ENCODE measurements at regions not wholly inside any gene's neighbourhood (a gene's known extent, or its start where the extent isn't known, plus 50 kb on each side); places are given as distances from the start of the nearest gene placed in this dataset.

DNA sequence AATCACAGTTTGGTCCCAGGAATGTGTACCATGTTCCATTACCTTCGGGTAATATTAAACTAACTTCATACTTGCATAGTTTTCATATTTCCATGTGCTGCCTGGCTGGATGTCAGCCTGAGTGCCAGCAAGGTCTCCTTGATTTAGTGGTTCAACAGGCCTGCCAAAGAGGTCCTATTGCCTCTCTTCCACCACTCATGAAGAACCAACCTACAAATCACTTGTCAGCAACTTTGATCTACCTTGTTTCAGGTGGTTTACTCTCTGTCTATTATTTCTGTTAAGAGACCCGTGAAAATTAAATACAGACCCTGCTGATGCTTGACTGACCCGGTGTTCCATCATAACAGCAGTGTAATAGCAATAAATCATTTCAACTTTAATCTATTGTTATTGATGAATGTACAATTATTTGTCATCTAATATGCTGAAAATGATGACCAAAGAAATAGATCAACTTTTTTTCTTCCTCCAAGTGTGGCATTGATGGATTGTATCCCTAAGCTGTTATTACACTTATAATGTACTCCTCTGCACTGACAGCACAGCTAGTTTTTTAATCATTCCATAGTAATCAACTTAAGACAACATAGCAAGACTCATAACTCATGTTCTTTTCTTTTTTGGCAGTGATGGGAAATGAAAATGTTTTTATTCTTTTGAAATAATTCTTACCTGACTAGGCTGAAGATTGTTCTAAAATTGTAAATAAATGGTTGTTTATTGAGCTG lies 1220.2 kb upstream of the ACVR2A start:
- H3K9ac ChIP-seq (ENCODE audit: low read depth, low read length), result no peak overlapping the region

DNA sequence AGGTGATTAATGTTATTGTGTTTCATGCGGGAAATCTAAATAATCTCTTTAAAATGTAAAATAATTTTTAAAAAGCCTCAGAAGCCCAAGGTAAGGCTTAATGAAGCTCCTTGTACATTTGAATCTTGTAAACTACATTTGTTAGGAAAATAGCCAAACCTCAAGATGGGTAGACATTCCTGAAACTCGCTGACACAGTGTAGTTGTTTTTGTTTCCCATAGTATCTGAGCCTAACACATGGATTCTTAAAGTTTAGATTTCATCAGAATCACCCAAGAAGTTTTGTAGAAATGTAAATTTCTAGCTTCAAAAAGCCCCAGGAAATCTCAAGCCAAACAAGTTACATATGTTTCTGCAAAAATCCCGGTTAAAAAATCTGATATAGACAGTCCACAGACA lies 1221.1 kb upstream of the ACVR2A start:
- H3K9me3 ChIP-seq (ENCODE audit: control insufficient read depth, insufficient read depth, low read length), result no peaks in the 10 kb centered on the region
- no peaks in the 10 kb centered on the region for H3K36me3 ChIP-seq (ENCODE audit: insufficient read depth, low read length)
- no peaks in the 10 kb centered on the region for H3K4me1 ChIP-seq (ENCODE audit: insufficient read depth, low read length)
- H3K9ac ChIP-seq (ENCODE audit: low read depth, low read length), result no peak overlapping the region

More for the DNA sequence above, 1220.2 kb upstream of the ACVR2A start:
- Histone ChIP-seq H3K9me3 (ENCODE audit: control insufficient read depth, insufficient read depth, low read length) (no peaks in the 10 kb centered on the region), H3K36me3 (ENCODE audit: insufficient read depth, low read length) (no peaks in the 10 kb centered on the region), H3K4me1 (ENCODE audit: insufficient read depth, low read length) (no peaks in the 10 kb centered on the region)

DNA sequence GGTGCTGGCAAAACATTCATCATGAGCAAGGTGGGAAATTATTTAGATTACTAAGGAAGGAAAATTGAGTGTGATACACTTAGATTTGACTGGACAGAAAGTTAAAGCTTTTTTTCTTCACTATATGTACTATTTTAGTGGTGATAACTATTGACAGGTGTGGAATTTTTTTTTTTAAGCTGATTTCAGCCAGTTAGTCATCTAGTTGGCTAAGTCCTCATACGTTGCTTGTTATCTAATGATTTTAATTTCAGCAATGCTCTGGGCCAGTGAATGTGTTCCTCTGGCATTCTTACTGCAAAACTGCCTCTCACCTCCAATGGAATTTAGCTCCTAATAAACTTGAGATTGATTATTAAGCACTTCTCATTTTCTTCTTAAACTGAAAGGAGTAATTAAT lies 1223.2 kb upstream of the ACVR2A start:
- no peaks in the 10 kb centered on the region for H3K36me3 ChIP-seq (ENCODE audit: insufficient read depth, low read length)
- H3K9ac ChIP-seq (ENCODE audit: low read depth, low read length), result no peak overlapping the region
- H3K4me1 ChIP-seq (ENCODE audit: insufficient read depth, low read length), result no peaks in the 10 kb centered on the region
- H3K9me3 ChIP-seq (ENCODE audit: control insufficient read depth, insufficient read depth, low read length), result no peaks in the 10 kb centered on the region

DNA sequence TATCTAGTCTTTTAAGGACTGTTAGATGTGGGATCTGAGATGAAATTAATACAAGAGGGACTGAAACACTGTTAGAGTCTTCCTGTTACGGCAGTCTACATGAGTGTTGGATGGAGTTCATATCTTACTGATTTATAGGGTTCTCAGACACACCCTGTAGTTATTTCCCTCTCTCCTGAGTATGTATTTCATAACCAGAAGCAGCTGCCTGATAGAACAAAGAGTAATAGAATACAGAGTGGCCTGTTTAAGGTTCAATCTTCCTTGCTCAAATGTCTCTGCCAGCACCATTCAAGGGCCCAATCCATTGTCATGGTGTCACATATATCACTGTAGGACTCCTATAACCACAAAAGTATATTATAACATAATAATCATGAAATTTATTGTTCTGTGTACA lies 1229.1 kb upstream of the ACVR2A start:
- no peak overlapping the region for H3K9ac ChIP-seq (ENCODE audit: low read depth, low read length)
- no peaks in the 10 kb centered on the region for H3K4me1 ChIP-seq (ENCODE audit: insufficient read depth, low read length)
- peaks cover 23% of the 10 kb centered on the region; the same call in 1 of the 2 replicates for H3K9me3 ChIP-seq (ENCODE audit: control insufficient read depth, insufficient read depth, low read length)
- no peaks in the 10 kb centered on the region for H3K36me3 ChIP-seq (ENCODE audit: insufficient read depth, low read length)

DNA sequence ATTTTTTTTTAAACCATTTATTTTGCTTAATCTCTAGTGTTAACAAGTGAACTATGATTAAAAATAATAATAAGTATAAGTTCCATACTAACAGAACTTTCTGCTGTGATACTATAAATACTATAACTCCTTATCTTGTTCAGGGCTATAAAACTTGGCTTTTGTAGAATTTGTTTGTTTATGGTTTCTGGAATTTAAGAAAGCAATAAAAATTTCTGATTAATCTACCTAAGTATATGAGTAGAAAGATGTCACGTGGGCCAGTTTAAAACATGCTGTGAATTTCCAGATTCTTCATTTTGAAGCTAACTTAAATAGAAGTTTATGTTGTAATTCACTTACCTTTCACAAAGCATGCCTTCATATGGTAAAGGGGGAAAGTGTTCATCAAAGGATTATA lies 1236.3 kb upstream of the ACVR2A start:
- peaks cover 4% of the 10 kb centered on the region; the same call in 1 of the 2 replicates for H3K9me3 ChIP-seq (ENCODE audit: control insufficient read depth, insufficient read depth, low read length)
- no peaks in the 10 kb centered on the region for H3K4me1 ChIP-seq (ENCODE audit: insufficient read depth, low read length)
- H3K9ac ChIP-seq (ENCODE audit: low read depth, low read length), result no peak overlapping the region
- H3K36me3 ChIP-seq (ENCODE audit: insufficient read depth, low read length), result no peaks in the 10 kb centered on the region

DNA sequence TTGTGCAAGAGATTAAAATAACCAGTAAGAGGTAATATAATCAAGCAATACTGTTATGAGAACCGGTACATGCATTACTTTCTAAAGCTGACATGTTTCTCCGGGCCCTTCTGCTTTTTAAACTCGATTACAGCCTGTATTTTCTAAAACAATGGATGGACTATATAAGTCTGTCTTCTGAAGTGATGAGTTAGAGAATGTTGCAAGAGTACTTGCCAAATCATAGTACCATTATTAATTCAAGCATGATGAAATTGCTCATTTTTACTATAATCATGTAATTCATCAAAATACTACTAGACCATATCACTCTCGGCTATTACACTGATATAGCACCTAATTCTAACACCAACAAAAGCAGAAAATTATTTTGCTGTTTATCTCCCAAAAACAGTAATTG lies 1240.3 kb upstream of the ACVR2A start:
- H3K9me3 ChIP-seq (ENCODE audit: control insufficient read depth, insufficient read depth, low read length), result no peaks in the 10 kb centered on the region
- no peaks in the 10 kb centered on the region for H3K4me1 ChIP-seq (ENCODE audit: insufficient read depth, low read length)
- H3K9ac ChIP-seq (ENCODE audit: low read depth, low read length), result no peak overlapping the region
- no peaks in the 10 kb centered on the region for H3K36me3 ChIP-seq (ENCODE audit: insufficient read depth, low read length)

DNA sequence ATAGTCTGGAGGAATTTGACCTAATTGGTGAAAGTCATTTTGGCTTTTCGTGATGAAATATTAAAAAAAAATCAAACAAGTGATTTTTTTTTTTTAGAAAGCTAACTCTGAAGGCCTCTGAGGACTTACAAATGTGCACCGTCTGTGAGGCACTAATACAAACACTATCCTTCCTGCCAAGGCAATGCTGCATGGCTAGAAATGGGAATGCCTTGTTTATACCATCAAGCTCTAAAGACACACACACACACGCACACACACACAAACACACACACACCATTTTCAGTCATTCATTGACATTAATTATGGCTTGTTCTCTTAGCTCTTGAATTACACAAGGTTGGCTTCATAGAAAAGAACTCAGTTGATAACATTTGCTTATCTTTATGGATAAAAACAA lies 1242.0 kb upstream of the ACVR2A start:
- Histone ChIP-seq H3K9ac (ENCODE audit: low read depth, low read length) (no peak overlapping the region), H3K9me3 (ENCODE audit: control insufficient read depth, insufficient read depth, low read length) (no peaks in the 10 kb centered on the region), H3K36me3 (ENCODE audit: insufficient read depth, low read length) (no peaks in the 10 kb centered on the region), H3K4me1 (ENCODE audit: insufficient read depth, low read length) (no peaks in the 10 kb centered on the region)

DNA sequence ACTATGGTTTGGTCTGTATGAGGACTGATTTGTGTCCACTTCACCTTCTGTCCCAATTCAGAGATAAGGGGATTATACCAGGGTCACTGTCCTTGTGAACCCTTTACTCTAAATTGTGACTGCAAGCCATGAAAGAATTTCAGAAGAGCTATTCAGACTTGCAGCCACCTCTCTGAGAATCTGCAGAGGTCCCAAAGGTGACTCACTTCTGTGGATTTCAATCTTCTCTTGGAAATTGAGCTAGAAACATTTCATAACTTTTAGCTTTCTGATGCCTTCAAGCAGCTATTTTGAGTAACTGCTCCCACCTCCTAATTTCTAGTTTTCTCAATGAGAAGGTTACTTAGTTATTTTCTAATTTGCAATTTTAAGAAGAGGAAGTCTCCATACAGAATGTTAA lies 1242.4 kb upstream of the ACVR2A start:
- H3K4me1 ChIP-seq (ENCODE audit: insufficient read depth, low read length), result no peaks in the 10 kb centered on the region
- H3K9ac ChIP-seq (ENCODE audit: low read depth, low read length), result no peak overlapping the region
- no peaks in the 10 kb centered on the region for H3K9me3 ChIP-seq (ENCODE audit: control insufficient read depth, insufficient read depth, low read length)

DNA sequence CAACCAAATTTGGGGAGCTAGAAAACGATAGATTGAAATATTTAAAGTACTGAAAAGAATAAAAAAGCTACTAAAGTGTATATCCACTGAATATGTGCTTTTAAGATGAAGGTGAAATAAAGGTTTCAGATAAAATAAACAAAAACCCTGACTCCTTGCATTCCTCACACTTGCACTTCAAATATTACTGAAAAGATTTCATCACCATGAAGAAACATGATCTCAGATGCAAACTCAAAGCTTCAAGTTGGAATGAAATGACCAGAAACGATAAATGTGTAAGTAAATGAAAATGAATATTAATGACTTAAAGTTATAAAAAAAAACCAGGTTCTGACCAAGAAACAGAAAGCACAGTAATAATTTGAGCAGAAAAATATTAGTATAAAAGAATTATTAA lies 1246.0 kb upstream of the ACVR2A start:
- H3K9ac ChIP-seq (ENCODE audit: low read depth, low read length), result no peak overlapping the region
- no peaks in the 10 kb centered on the region for H3K4me1 ChIP-seq (ENCODE audit: insufficient read depth, low read length)
- H3K36me3 ChIP-seq (ENCODE audit: insufficient read depth, low read length), result no peaks in the 10 kb centered on the region
- H3K9me3 ChIP-seq (ENCODE audit: control insufficient read depth, insufficient read depth, low read length), result no peaks in the 10 kb centered on the region; the same call in 1 of the 2 replicates

More for the DNA sequence above, 1242.4 kb upstream of the ACVR2A start:
- no peaks in the 10 kb centered on the region for H3K36me3 ChIP-seq (ENCODE audit: insufficient read depth, low read length)

DNA sequence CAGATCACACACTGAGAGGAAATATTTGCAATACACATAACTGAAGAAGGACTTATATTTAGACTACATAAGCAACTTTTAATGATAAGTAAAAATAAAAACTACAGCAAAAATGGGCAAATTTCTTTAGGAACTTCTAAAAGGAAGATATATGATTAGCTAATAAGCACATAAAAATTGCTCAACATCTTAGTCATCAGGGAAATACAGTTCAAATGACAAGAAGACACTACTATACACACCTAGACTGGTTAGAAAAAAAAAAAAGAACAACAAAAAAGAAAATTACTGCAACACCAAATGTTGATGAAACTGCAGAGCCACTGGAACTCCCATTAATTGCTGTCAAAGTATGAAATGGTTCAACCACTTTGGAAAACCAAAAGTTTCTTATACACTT lies 1247.5 kb upstream of the ACVR2A start:
- Histone ChIP-seq H3K9ac (ENCODE audit: low read depth, low read length) (no peak overlapping the region), H3K9me3 (ENCODE audit: control insufficient read depth, insufficient read depth, low read length) (no peaks in the 10 kb centered on the region; the same call in 1 of the 2 replicates), H3K36me3 (ENCODE audit: insufficient read depth, low read length) (no peaks in the 10 kb centered on the region), H3K4me1 (ENCODE audit: insufficient read depth, low read length) (no peaks in the 10 kb centered on the region)

DNA sequence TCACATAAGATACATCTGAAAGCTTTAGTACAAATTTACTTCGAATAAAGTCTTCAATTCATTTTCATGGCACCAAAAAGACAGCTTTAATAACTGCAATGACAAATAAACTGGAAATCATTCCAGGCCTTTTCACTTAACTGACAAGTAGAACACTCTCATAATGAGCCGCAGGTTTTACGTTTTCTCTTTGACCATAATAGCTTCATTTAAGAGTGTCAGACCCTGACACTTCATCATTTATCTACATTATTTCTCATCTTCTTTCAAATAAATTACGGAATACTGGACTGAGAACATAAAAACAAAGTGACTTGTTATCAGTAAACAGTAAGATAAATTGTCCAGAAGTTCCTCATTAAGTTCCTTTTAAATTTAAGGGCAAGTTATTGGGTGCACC lies 1252.9 kb upstream of the ACVR2A start:
- H3K9me3 ChIP-seq (ENCODE audit: control insufficient read depth, insufficient read depth, low read length), result no peaks in the 10 kb centered on the region; the same call in 1 of the 2 replicates
- no peaks in the 10 kb centered on the region for H3K4me1 ChIP-seq (ENCODE audit: insufficient read depth, low read length)
- H3K9ac ChIP-seq (ENCODE audit: low read depth, low read length), result no peak overlapping the region
- H3K36me3 ChIP-seq (ENCODE audit: insufficient read depth, low read length), result no peaks in the 10 kb centered on the region

DNA sequence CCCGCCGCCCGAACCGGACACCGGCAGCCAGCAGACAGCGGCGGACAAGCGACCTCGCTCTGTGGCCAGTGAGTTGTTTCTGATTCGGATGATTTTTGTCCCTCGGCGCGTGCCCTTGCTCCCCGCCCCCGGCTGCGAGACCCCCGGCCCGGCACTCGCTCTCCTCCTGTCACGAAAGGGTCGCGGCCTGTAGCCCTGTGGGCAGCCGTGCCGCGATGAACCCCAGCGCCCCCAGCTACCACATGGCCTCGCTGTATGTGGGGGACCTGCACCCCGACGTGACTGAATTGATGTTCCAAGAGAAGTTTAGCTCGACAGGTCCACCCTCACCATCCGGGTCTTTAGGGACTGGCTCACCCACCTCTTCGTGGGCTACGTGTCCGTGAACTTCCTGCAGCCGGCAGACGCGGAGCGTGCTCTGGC lies 1257.5 kb upstream of the ACVR2A start:
- Histone ChIP-seq H3K9me3 (ENCODE audit: control insufficient read depth, insufficient read depth, low read length) (no peaks in the 10 kb centered on the region; the same call in 1 of the 2 replicates), H3K4me1 (ENCODE audit: insufficient read depth, low read length) (peaks cover 11% of the 10 kb centered on the region), H3K36me3 (ENCODE audit: insufficient read depth, low read length) (no peaks in the 10 kb centered on the region), H3K9ac (ENCODE audit: low read depth, low read length) (no peak overlapping the region)

DNA sequence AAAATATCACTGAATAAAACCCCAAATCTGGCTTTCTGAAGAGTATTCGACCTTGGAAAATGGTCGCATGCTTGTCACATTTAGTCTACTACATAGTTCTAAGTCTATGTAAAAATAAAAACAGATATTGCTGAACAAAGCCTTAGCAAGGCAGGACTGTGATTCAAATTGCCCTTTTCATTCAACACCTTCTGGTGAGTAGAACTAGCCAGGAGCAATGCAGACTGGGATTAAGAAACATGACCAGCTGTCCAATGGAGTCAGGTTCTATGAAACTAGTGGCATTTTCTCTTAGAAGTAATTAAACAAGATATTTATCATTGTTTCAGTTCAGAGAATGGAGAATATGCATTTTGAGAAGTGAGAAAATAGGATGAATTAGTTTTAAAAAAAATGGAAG lies 1260.5 kb upstream of the ACVR2A start:
- peaks cover 12% of the 10 kb centered on the region for H3K4me1 ChIP-seq (ENCODE audit: insufficient read depth, low read length)
- H3K9me3 ChIP-seq (ENCODE audit: control insufficient read depth, insufficient read depth, low read length), result no peaks in the 10 kb centered on the region; the same call in 1 of the 2 replicates
- no peak overlapping the region for H3K9ac ChIP-seq (ENCODE audit: low read depth, low read length)
- H3K36me3 ChIP-seq (ENCODE audit: insufficient read depth, low read length), result no peaks in the 10 kb centered on the region

DNA sequence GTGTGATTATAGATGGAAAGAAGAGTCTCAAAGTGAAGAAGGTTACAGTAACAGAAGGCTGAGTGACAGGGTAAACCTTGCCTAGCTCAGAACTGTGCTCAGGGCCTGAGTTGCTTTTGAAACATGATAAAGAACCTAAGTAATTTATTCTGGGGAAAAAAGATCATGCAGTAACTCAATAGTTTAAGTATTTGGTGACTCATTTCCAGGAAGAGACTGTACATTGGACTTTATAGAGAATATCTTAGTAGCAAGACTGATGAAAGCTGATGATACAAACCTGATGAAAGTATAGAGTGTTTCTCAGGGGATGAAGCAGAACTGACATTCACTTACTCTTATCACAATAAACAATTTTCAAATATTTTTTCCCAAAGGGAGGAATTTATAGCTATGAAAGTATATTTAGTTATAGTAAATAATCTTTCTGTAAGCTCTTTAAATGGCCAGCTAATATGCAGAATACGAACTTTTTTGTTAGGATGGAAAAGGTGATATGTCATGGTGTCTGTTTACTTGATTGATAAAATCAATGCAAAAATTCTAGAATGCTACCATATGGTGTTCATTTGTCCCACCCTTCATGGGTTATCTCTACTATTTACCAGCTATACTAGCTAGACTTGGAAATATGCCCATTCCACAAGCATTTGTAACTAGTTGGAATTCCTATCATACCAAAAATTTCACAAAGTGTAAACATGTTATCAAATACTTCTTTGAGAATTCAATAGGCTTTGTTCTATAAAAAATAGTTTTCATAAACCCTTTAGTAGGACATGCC lies 1265.5 kb upstream of the ACVR2A start:
- Histone ChIP-seq H3K36me3 (ENCODE audit: insufficient read depth, low read length) (no peaks in the 10 kb centered on the region), H3K9me3 (ENCODE audit: control insufficient read depth, insufficient read depth, low read length) (no peaks in the 10 kb centered on the region), H3K4me1 (ENCODE audit: insufficient read depth, low read length) (peaks cover 23% of the 10 kb centered on the region), H3K9ac (ENCODE audit: low read depth, low read length) (no peak overlapping the region)
